ENCODE measurements at regions not wholly inside any gene's neighbourhood (a gene's known extent, or its start where the extent isn't known, plus 50 kb on each side); places are given as distances from the start of the nearest gene placed in this dataset.

DNA sequence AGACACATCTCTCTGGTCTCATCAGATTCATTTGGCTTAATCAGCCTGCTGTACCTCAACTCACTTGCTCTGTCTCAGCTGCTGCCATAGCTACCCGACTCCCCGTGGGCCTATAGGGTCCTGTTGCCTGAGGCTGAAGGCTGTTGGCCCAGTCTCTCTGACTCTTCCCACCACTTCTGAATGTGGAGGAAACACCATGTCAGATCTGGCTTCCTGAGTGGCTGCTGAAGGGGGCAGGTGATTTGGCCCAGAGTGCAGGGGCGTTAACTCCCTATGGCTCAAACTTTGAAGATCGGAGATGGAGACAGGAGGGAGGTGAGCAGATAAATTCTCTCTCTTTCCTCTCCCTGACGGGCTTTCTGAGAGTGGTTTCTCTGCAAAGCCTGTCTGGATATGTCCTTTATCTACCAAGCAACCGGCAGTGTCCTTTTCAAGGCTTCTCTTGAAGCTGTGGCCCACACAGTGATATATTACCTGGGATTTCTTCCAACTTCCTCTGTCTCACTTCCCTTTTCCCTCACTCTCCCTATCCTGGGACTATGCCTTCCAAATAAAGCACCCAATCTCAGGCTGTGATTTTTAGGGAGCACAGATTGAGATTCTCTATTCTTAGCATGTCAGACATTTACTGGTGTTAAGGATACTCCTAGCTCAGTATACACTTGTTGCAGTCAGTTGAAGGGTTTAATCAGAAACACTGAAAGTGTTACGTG, 334.9 kb upstream of the TBC1D5 start:
- TF ChIP-seq POLR2A (IDR thresholded peaks at IDR 0.05) = no peak
- TF ChIP-seq, protein P1, sequence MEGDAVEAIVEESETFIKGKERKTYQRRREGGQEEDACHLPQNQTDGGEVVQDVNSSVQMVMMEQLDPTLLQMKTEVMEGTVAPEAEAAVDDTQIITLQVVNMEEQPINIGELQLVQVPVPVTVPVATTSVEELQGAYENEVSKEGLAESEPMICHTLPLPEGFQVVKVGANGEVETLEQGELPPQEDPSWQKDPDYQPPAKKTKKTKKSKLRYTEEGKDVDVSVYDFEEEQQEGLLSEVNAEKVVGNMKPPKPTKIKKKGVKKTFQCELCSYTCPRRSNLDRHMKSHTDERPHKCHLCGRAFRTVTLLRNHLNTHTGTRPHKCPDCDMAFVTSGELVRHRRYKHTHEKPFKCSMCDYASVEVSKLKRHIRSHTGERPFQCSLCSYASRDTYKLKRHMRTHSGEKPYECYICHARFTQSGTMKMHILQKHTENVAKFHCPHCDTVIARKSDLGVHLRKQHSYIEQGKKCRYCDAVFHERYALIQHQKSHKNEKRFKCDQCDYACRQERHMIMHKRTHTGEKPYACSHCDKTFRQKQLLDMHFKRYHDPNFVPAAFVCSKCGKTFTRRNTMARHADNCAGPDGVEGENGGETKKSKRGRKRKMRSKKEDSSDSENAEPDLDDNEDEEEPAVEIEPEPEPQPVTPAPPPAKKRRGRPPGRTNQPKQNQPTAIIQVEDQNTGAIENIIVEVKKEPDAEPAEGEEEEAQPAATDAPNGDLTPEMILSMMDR (IDR thresholded peaks at IDR 0.05) = no peak
